Neural progenitor cell (in vitro differentiated cells): ENCODE measurements at regions not wholly inside any gene's neighbourhood (a gene's known extent, or its start where the extent isn't known, plus 50 kb on each side); places are given as distances from the start of the nearest gene placed in this dataset.

Experiments
- EZH2 ChIP-seq: fragments of 200-600 bp; sonication (generic); IDR thresholded peaks from 2 replicates; pipeline ENCODE4 v1.6.1; 2017; ENCODE audit warnings: antibody characterized with exemption, mild to moderate bottlenecking, moderate library complexity
- TF ChIP-seq, protein P1 (sequence below): fragments of 200-600 bp; sonication (generic); IDR thresholded peaks from 2 replicates; pipeline ENCODE4 v1.5.1; 2017; ENCODE audit warnings: antibody characterized with exemption, mild to moderate bottlenecking

DNA sequence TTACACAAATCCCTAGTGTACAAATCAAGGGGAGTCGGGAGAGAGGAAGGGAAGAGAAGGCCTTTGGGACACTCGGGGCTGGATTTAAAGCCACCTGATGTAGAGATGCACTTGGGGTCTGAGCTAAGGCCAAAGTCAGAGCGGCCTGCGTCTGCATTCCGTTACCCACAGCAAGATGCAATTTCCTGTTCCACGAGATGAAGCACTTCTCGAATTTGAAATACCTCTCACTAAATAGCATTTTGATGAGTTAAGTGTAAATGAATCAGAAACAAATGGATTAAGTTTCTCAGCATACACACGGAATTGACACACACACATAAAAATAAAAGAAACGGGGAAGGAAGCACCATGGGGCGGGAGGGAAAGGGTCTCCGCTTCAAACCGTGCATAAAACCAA, 386.0 kb downstream of the SOX9 start:
- TF ChIP-seq, protein P1, sequence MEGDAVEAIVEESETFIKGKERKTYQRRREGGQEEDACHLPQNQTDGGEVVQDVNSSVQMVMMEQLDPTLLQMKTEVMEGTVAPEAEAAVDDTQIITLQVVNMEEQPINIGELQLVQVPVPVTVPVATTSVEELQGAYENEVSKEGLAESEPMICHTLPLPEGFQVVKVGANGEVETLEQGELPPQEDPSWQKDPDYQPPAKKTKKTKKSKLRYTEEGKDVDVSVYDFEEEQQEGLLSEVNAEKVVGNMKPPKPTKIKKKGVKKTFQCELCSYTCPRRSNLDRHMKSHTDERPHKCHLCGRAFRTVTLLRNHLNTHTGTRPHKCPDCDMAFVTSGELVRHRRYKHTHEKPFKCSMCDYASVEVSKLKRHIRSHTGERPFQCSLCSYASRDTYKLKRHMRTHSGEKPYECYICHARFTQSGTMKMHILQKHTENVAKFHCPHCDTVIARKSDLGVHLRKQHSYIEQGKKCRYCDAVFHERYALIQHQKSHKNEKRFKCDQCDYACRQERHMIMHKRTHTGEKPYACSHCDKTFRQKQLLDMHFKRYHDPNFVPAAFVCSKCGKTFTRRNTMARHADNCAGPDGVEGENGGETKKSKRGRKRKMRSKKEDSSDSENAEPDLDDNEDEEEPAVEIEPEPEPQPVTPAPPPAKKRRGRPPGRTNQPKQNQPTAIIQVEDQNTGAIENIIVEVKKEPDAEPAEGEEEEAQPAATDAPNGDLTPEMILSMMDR, result no peak
- no peak for TF ChIP-seq EZH2
